ENCODE measurements at regions not wholly inside any gene's neighbourhood (a gene's known extent, or its start where the extent isn't known, plus 50 kb on each side); places are given as distances from the start of the nearest gene placed in this dataset.

- DNase-seq, result no peak
Measured at GRCh38 chr10:10873289-10873688, 144.4 kb upstream of the CELF2 start.

- DNase-seq, result no peak
Measured at GRCh38 chr10:10873915-10874314, 143.8 kb upstream of the CELF2 start.

- DNase-seq, result no peak
Measured at GRCh38 chr10:10878963-10879362, 138.7 kb upstream of the CELF2 start.

- DNase-seq, result no peak
Measured at GRCh38 chr10:10881117-10881813, 136.4 kb upstream of the CELF2 start.

- DNase-seq, result no peak
Measured at GRCh38 chr10:10883737-10884136, 133.9 kb upstream of the CELF2 start.

GRCh38 chr10:10886861-10887531 is 130.7 kb upstream of the CELF2 start:
- DNase-seq, result no peak

GRCh38 chr10:10891124-10892082 is 126.3 kb upstream of the CELF2 start:
- no peak for DNase-seq

GRCh38 chr10:10892290-10892875 is 125.3 kb upstream of the CELF2 start:
- DNase-seq, result no peak

- no peak for DNase-seq
Measured at GRCh38 chr10:10897400-10897799, 120.3 kb upstream of the CELF2 start.

- no peak for DNase-seq
Measured at GRCh38 chr10:10901906-10902305, 115.8 kb upstream of the CELF2 start.

GRCh38 chr10:10902951-10903350 is 114.7 kb upstream of the CELF2 start:
- DNase-seq, result no peak

- DNase-seq, result peak; percentile 4
Measured at GRCh38 chr10:10903620-10904019, 114.1 kb upstream of the CELF2 start.

- DNase-seq, result no peak
Measured at GRCh38 chr10:10910634-10911033, 107.0 kb upstream of the CELF2 start.

- no peak for DNase-seq
Measured at GRCh38 chr10:10911035-10911434, 106.6 kb upstream of the CELF2 start.

GRCh38 chr10:10911471-10911921 is 106.2 kb upstream of the CELF2 start:
- DNase-seq, result no peak

- no peak for DNase-seq
Measured at GRCh38 chr10:10914144-10914543, 103.5 kb upstream of the CELF2 start.

GRCh38 chr10:10915215-10915614 is 102.5 kb upstream of the CELF2 start:
- no peak for DNase-seq

GRCh38 chr10:10917031-10917430 is 100.6 kb upstream of the CELF2 start:
- DNase-seq, result no peak

- no peak for DNase-seq
Measured at GRCh38 chr10:10919976-10920375, 97.7 kb upstream of the CELF2 start.

GRCh38 chr10:10921826-10922461 is 95.7 kb upstream of the CELF2 start:
- no peak for DNase-seq

GRCh38 chr10:10923029-10923651 is 94.5 kb upstream of the CELF2 start:
- DNase-seq, result no peak

GRCh38 chr10:10925667-10926066 is 92.0 kb upstream of the CELF2 start:
- DNase-seq, result no peak
